Fibroblast of skin of back (primary cell): ENCODE measurements at regions not wholly inside any gene's neighbourhood (a gene's known extent, or its start where the extent isn't known, plus 50 kb on each side); places are given as distances from the start of the nearest gene placed in this dataset.

Experiments
- DNase-seq: peaks from one replicate; pipeline ENCODE4 v3.0.0-alpha.2; 2013

GRCh38 chr13:105441051-105441750 lies 1094.3 kb downstream of the EFNB2 start:
- DNase-seq: peak; percentile 72

GRCh38 chr13:105436943-105437342 lies 1098.5 kb downstream of the EFNB2 start:
- DNase-seq: no peak

- DNase-seq: no peak
Measured at GRCh38 chr13:105432438-105432837, 1103.0 kb downstream of the EFNB2 start.

GRCh38 chr13:105428811-105429210 lies 1106.7 kb downstream of the EFNB2 start:
- DNase-seq: peak; percentile 37

GRCh38 chr13:105426441-105426840 lies 1109.0 kb downstream of the EFNB2 start:
- no peak for DNase-seq

- no peak for DNase-seq
Measured at GRCh38 chr13:105414639-105415038, 1120.8 kb downstream of the EFNB2 start.

- DNase-seq: peak; percentile 3
Measured at GRCh38 chr13:105412171-105412570, 1123.3 kb downstream of the EFNB2 start.

GRCh38 chr13:105410602-105411001 lies 1124.9 kb downstream of the EFNB2 start:
- DNase-seq: peak; percentile 35

GRCh38 chr13:105406551-105406950 lies 1128.9 kb downstream of the EFNB2 start:
- DNase-seq: no peak

GRCh38 chr13:105403086-105403485 lies 1132.4 kb downstream of the EFNB2 start:
- no peak for DNase-seq

GRCh38 chr13:105395041-105395440 lies 1140.4 kb downstream of the EFNB2 start:
- DNase-seq: peak; percentile 9

- no peak for DNase-seq
Measured at GRCh38 chr13:105389373-105389772, 1146.1 kb downstream of the EFNB2 start.

GRCh38 chr13:105377452-105377851 lies 1158.0 kb downstream of the EFNB2 start:
- no peak for DNase-seq

- DNase-seq: peak; percentile 70
Measured at GRCh38 chr13:105370011-105370650, 1165.3 kb downstream of the EFNB2 start.

- no peak for DNase-seq
Measured at GRCh38 chr13:105368781-105369180, 1166.7 kb downstream of the EFNB2 start.

- DNase-seq: no peak
Measured at GRCh38 chr13:105365831-105366230, 1169.6 kb downstream of the EFNB2 start.

GRCh38 chr13:105365021-105365550 lies 1170.4 kb downstream of the EFNB2 start:
- no peak for DNase-seq

GRCh38 chr13:105364191-105364590 lies 1171.3 kb downstream of the EFNB2 start:
- no peak for DNase-seq

GRCh38 chr13:105363261-105364190 lies 1171.9 kb downstream of the EFNB2 start:
- DNase-seq: no peak

- DNase-seq: no peak
Measured at GRCh38 chr13:105353654-105354053, 1181.8 kb downstream of the EFNB2 start.

- no peak for DNase-seq
Measured at GRCh38 chr13:105349082-105349723, 1186.3 kb downstream of the EFNB2 start.

GRCh38 chr13:105346141-105346775 lies 1189.2 kb downstream of the EFNB2 start:
- peak; percentile 95 for DNase-seq
